ENCODE measurements at regions not wholly inside any gene's neighbourhood (a gene's known extent, or its start where the extent isn't known, plus 50 kb on each side); places are given as distances from the start of the nearest gene placed in this dataset.
A peak's percentile ranks its signal among the peaks of the same experiment; 100 is the strongest.

DNA sequence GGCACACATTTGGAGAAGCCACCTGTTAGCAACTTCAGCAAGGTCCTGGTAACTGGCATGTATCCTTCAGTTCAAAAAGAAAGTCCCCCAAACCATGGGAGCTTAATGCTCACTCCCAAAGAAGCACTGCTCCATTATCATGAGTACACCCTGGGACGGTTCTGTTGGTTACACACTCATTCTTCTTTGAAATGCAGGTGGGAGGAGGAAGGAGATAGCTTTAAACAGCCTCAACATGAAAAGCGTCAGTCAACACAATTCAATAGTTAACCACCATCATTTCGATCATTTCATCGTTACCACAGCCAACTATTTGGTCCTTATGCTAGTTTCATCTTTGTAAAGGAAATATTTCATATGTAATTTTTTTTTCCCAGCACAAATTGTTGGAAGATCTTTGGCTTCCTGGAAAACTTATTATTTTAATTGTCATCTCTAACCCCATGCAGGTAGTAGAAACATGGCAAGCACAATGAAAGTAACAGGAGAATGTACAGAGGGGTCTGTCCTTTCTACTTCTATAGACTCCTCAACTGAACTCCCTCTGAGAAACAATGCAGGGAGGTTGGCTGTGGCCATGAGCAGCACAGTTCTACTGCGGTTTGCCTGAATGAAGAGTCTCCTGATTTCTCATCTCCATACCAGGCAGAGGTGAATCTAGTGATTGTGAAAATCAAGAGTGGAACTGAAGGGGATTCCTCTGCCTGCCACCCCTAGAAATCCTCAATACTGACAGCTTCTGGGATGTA lies 196.4 kb upstream of the FOXN3 start:
- no peak for DNase-seq (ENCODE audit: low read depth in 4 of 4, low spot score in 3 of 4)

DNA sequence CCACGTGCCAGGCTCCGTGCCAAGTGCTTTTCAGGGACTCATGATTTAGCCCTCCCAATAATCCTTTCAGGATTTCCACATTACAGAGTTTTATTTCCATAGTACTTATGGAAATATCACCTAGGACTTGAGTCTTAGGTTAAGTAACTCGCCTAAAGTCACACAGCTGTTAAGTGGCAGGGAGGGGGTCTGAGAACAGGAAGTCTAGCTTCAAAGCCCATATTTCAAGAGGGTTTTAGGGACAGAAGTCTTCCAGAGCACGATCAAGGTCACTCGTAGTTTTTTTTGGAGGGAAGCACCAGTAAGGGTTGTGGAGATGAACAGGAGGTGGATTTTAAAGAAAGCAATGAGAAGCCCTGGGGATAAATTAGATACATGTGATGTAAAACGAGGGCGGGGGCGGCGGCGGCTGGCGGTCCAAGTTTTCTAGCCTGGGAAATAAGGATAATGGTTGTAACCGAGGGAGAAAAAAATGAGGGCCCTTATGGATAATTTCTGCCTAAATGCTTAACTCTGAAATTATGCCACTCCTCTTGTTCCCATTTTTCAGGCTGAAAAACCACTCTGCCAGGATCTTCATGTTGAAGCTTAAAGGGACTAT lies 192.6 kb upstream of the FOXN3 start:
- no peak for DNase-seq (ENCODE audit: low read depth in 4 of 4, low spot score in 3 of 4)

DNA sequence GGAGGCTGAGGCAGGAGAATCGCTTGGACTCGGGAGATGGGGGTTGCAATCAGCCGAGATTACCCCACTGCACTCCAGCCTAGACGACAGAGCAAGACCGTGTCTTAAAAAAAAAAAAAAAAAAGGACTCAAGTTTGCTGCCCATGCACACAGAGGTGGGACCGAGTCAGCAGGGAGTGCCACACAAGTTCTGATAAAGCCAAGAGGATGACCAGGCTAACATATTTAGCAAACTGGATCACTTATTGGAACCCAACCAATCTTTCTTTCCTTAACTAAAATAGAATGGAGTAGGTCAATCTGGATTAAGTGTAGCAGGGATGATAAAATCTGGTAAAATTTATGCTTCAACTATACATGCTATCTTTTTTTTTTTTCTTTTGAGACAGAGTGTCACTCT lies 190.4 kb upstream of the FOXN3 start:
- DNase-seq (ENCODE audit: low read depth in 4 of 4, low spot score in 3 of 4) = no peak

DNA sequence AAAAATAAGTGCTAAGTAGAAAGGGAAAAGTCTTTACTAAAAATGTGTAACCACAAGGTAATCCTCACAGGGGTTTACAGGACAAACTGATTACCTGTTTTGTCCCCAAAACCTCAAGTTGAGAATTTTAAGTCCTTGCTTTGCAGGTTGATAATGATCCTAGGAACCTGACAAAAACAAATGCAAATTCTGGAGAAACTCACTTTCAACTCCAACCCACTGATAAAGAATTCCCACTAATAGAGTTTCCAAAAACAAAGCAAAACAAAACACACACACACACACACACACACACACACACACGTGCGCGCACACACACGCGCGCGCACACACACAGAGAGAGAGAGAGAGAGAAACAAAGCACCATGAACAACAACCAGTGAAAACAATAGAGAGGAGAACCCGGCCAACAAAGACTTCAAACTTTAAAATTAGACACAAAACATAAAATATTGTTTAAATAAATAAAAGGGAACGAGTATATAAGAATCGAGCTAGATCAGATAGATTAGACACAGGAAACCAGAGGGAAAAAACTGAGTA lies 187.0 kb upstream of the FOXN3 start:
- no peak for DNase-seq (ENCODE audit: low read depth in 4 of 4, low spot score in 3 of 4)

DNA sequence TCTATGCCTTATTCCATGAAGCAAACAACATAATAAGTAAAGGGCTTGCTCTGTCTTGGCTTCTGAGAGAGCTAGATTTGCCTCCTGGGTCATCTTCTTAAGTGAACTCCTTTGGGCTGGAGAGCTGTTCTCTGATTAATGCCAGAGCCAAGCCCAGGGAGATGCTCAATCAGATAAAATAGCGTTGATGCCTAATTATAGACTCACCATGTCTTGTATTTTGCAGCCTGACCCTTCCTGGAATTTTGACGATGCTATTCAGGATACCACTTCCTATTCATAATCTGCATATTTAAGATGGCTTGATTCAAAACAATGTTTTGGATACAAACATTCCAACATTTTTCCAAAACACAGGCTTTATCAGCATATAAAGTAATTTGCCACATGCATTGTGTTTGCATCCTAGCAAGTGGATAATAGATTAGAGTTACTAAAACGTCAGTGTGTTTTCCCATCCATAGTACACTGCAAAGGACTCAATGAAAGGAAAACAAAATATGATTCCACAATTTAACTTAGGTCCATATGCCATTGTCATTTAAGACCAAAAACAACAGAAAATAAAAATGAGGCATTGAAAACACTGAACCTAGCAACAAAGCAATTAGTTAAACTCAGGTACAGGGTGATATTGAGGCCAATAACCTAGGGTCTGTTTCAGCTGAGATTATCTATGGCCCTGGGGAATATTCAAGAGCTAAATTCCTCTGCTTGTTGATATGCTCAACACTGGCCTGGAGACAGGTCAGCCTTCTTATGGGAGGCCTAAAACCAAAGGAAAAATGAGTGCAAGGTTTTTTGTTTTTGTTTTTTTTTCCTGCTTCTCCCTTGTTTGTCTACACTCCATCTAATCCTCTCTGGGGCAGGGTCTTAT lies 184.2 kb upstream of the FOXN3 start:
- DNase-seq (ENCODE audit: low read depth in 4 of 4, low spot score in 3 of 4) = no peak

DNA sequence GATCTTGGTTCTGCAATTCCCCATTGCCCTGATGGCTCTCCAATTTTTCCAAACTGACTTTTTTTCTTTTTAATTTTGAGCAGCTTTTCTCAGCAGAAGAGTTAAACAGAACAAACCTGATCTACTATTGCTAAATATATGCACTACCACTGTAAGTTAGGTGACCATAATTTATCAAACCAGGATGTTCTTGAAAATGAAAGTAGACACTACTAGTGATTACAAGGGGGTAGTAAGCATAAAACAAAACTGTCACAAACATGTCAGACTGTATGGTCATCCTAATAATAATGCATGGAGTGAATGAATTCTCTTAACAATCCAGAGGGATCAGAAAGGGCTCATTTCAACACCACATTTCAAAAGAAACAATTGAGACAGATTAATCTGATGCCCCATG lies 183.0 kb upstream of the FOXN3 start:
- DNase-seq (ENCODE audit: low read depth in 4 of 4, low spot score in 3 of 4) = no peak

DNA sequence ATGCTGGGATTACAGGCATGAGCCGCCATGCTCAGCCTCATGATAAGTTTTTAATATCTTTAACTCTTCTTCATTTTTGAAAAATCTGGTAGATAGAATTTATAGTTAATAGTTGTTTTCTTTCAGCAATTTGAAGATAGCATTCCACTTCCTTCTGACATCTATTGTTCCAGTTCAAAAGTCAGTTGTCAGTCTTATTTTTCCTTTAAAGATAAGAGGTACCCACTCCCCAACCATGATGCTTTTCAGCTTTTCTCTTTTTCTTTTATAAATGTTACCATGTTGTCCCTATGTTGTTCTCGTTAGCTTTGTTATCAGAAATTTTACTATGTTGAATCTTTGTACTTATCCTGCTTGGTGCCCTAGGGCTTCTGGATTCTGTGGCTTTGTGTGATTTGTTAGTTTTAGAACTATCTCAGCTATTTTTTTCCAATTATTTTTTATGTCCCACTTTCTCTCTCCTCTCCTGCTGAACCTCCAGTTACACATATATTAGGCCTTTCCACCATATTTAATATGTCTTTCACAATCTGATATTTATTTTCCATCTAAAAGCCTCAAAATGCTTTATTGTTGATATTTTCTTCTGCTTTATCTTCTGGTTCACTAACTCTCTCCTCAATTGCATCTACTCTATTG lies 181.6 kb upstream of the FOXN3 start:
- DNase-seq (ENCODE audit: low read depth in 4 of 4, low spot score in 3 of 4) = no peak

DNA sequence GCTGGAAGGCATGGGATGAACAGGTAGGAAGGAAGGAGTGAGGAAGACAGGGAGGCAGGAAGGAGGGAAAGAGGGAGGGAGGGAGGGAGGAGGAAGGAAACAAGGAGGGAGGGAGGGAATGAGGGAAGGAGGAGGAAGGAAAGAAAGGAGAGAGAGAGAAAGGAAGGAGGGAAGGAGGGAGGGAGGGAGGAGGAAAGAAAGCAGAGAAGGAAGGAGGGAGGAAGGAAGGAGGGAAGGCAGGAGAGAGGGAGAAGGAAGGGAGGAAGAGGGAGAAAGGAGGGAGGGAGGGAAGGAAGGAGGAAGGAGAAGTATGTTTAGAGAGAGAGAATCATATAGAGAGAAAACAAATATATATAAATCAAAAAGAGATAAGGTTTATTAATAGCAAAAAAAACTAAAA lies 175.9 kb upstream of the FOXN3 start:
- DNase-seq (ENCODE audit: low read depth in 4 of 4, low spot score in 3 of 4) = no peak

DNA sequence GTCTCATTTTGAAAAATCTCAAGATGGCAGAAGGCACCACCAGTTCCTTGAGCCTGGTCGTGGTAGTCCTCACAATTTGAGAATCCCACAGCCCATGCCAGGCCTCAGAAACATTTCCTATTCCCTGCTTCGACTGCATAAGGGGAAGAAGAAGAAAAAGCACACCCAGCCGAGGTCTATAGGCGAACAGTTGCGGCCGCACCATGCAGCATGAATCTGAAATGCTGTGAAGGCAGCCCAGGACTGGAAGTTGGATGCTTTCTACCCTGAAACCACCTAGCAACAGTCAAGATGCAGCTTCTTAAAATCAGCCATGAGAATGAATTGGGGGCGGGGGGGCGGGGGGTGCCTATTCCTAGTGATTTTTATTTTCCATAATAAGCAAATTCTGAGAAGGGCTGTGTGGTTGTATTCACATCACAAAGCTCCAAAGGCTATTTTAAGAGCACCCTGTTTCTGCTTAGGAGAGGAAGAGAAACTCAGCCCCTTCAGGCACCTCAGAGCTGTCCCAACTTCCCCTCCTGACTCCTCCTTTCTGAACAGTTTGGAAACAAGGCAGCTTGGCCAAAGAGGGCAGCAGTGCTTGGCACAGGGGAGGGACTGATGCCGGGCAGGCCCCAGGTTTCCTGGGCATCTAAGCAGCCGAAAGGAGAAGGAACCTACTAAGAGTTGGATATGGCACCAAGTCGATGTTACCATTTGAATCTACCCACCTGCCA lies 172.5 kb upstream of the FOXN3 start:
- DNase-seq (ENCODE audit: low read depth in 4 of 4, low spot score in 3 of 4) = no peak

DNA sequence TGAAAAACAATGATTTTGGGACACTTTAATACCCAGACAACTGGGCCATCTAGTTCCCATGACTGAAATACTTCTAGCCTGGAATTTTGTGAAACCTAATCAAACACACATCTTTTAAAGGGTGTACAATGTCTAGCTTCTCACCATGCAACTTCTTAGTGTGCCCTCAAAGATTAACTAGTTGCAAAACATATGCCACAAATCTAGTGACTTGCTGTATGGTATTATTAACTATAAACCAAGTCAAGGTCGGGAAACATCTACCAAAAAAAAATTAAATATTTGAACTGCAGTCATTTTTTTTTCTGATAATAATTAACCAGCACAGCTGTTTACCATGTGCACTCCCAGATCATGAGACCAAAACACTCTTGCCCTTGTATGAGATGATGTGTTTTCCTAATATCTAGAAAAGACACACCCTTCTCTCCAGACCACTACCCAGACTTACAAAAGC lies 171.8 kb upstream of the FOXN3 start:
- no peak for DNase-seq (ENCODE audit: low read depth in 4 of 4, low spot score in 3 of 4)

DNA sequence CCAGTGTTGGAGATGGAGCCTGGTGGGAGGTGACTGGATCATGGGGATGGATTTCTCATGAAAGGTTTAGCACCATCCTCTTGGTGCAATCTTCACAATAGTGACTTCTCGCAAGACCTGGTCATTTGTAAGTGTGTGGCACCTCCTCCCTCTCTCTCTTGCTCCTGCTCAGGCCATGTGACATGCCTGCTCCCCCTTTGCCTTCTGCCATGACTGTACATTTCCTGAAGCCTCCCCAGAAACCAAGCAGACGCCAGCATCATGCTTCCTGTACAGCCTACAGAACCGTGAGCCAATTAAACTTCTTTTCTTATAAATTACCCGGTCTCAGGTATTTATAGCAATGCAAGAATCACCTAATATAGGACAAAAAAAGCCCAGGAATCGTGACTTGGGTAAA lies 171.0 kb upstream of the FOXN3 start:
- DNase-seq (ENCODE audit: low read depth in 4 of 4, low spot score in 3 of 4) = no peak

DNA sequence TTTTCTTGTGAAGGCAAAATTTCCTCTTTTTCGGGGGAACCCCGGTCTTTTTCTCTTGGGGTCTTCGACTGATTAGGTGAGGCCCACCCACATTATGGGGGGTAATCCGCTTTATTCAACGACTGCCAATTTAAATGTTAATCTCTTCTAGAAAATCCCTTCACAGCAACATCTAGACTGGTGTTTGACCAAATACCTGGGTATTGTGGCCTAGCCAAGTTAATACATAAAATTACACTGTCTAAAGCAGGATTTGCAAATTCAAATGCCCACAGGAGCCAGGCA lies 170.0 kb upstream of the FOXN3 start:
- no peak for DNase-seq (ENCODE audit: low read depth in 4 of 4, low spot score in 3 of 4)

DNA sequence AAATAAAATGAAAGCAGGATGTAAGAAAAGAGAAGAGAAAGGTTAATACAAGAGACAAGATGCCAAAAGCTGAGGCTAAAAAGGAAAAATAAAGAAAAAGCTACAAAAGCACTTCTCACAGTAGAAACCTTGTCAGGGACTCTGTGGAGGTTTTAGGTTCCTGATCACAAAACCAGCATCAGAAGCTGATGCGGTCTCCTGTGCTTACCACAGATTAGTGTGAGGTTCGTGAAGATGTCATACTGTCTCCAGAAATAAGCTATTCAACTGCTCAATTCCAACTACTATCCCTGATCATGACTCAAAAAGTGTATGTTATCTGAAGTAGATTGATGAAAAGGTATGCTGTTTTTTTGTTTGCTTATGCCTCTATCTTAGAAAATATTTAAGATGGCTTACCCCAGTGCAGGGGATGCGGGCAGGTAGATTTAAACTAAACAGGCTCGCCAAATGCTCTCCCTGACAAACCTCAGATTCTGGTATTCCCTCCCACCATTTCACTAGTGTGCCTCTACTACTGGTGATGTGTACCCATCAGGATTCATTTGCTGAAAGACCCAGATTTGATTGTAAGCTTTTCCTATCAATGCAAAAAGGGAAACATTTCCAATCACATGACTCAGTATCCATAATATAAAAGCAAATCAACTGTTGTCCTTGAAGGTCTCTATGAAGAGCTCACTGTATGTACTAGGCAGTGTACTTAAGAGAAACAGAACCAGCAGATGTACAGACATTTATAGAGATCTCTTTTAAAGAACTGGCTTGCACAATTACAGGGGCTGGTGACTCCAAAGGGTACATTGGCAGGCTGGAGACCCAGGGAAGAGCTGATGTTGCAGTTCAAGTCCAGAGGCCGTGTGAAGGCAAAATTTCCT lies 169.5 kb upstream of the FOXN3 start:
- DNase-seq (ENCODE audit: low read depth in 4 of 4, low spot score in 3 of 4) = no peak

DNA sequence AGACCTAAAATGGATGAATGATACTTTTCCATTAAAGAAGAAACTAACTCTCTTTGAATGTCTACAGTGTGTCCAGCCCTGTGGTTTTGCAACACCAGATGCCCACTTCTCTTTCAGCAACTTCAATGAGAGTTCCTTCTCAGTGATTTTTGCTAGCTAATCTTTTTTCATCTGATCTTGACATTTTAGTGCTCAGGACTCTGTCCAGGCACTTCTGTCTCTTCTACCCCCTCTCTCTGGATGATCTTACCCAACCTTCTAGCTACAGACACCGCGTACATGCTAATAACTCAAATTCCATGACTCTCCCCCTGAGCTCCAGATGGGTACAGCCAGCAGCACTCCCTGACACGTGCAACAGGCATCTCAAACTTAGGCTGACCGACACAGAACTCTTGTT lies 161.1 kb upstream of the FOXN3 start:
- DNase-seq (ENCODE audit: low read depth in 4 of 4, low spot score in 3 of 4) = no peak

DNA sequence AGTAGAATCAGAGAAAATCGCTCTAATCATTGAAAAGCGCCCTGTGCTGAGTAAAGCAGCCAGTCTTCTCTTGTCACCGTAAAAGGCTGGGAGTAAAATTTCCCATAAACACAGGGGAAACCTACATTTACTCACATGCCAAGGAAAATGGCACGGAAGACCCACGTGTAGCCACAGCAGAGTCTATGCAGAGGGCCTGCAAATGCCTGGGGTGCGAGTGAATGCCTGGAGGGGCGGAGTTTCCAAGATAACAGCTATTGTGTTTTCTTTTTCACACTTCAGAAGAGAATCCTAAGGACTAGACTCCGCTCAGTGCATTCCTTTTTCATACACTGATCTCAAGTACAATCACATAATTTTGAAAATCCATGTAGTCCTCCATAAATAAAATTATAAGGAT lies 159.9 kb upstream of the FOXN3 start:
- DNase-seq (ENCODE audit: low read depth in 4 of 4, low spot score in 3 of 4) = no peak

DNA sequence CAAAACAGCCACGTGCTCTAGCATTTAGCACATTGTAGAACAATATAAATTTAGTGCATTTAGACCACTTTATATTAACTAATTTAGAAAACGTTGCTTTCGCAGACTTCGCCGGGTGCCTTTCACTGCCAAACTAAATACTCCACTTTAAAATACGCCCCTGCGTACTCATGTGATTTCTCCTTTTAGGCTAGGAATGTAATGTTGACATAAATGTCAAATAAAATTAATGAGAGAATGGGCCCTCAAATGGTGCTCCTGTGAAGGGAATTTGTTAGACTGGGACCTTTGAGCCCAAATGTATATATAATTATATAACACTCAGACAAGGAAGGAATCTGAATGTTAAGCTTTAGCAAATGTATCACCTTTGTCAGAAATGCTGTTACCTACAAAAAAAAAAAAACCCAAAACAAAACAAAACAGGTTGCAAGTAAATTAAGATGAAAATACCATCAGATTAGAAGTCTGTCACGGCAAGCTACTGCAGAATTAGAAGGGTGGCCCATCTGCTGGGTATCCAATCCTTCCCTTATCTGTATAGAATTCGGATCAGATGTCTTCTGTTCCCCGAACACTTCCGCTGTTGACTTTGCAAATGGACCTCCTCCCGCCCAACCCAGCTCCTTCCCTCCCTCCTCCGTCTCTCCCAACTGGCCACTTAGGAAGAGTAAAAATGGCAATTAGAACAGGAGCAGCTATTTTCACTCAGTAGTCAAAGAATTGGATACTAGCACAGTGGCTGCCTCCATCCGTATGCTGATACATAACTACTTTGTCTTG lies 159.3 kb upstream of the FOXN3 start:
- DNase-seq (ENCODE audit: low read depth in 4 of 4, low spot score in 3 of 4) = peak; percentile 20 to 62 (median 41)

DNA sequence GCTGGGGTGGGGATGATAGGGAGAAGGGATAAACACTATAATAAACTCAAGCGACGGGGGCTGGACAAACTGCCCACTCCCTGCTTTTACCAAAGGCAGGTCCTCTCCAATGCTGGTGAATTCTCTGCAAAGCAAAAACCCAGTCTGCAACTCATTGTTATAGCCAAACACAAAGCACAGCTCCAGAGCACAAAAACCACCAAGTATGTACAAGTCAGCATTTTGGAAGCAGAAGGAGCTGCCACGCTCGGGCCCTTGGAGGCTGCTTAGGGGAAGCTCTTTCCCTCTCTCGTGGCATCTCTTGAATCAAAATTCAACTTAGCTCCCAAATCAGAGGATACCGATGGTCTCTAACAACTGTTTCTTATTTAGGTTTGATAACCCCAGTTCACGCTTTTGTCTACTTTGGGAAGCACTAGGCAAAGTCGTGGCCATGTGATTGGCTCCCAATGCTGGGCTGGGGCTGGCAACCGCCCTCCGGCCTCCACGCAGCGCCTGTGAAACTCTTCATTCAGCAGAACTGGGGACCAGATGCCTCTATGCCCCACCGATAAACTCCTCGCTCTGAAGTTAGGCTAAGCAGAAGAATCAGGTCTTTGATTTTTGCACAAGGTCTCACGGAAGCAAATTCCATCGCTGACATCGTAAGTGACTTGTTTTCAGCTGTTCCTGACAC lies 158.5 kb upstream of the FOXN3 start:
- DNase-seq (ENCODE audit: low read depth in 4 of 4, low spot score in 3 of 4) = no peak

DNA sequence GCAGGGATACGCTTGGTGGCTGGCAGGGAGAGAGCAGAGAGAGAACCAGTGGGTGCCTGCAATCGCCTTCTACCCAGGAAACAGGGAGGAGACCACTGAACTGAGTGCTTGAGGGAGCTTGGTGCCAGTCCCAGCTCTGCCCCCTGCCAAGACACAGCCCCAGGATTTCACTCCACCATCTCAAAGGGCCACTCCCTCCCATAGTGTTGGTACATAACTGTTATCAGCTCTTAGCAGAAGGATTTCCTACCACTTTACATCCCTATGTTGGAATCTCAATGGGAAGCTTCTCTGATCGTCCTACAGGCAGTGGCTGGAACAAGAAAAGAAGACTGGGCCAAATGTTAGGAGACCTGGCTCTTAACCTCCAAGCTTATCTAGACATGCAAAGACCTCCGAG lies 157.4 kb upstream of the FOXN3 start:
- DNase-seq (ENCODE audit: low read depth in 4 of 4, low spot score in 3 of 4) = no peak
